ENCODE measurements at regions not wholly inside any gene's neighbourhood (a gene's known extent, or its start where the extent isn't known, plus 50 kb on each side); places are given as distances from the start of the nearest gene placed in this dataset.
A peak's percentile ranks its signal among the peaks of the same experiment; 100 is the strongest.

GRCh38 chr21:31403596-31404333 lies 59.7 kb upstream of the TIAM1 start:
- DNase-seq, result peak in 1 of 2 experiments; percentile 25
- TF ChIP-seq GATA1 (IDR thresholded peaks at IDR 0.05; ENCODE audit: low read depth, low read length) (no peak), POLR2A (IDR thresholded peaks at IDR 0.05; ENCODE audit: low read length) (no peak)

GRCh38 chr21:31399591-31399990 lies 55.5 kb upstream of the TIAM1 start:
- TF ChIP-seq GATA1 (IDR thresholded peaks at IDR 0.05; ENCODE audit: low read depth, low read length), result no peak
- TF ChIP-seq POLR2A (IDR thresholded peaks at IDR 0.05; ENCODE audit: low read length), result no peak
- DNase-seq, result no peak

- DNase-seq, result peak in 1 of 2 experiments; percentile 4
- TF ChIP-seq POLR2A (IDR thresholded peaks at IDR 0.05; ENCODE audit: low read length) (no peak), GATA1 (IDR thresholded peaks at IDR 0.05; ENCODE audit: low read depth, low read length) (no peak)
Measured at GRCh38 chr21:31398574-31398973, 54.5 kb upstream of the TIAM1 start.

GRCh38 chr21:31397939-31398338 lies 53.9 kb upstream of the TIAM1 start:
- DNase-seq, result no peak
- TF ChIP-seq POLR2A (IDR thresholded peaks at IDR 0.05; ENCODE audit: low read length) (no peak), GATA1 (IDR thresholded peaks at IDR 0.05; ENCODE audit: low read depth, low read length) (no peak)

GRCh38 chr21:31397515-31397926 lies 53.5 kb upstream of the TIAM1 start:
- no peak for TF ChIP-seq GATA1 (IDR thresholded peaks at IDR 0.05; ENCODE audit: low read depth, low read length)
- DNase-seq, result peak in 1 of 2 experiments; percentile 5

- no peak for TF ChIP-seq POLR2A (IDR thresholded peaks at IDR 0.05; ENCODE audit: low read length)
- TF ChIP-seq GATA1 (IDR thresholded peaks at IDR 0.05; ENCODE audit: low read depth, low read length), result no peak
Measured at GRCh38 chr21:31397030-31397429, 53.0 kb upstream of the TIAM1 start.

GRCh38 chr21:31396399-31396798 lies 52.3 kb upstream of the TIAM1 start:
- DNase-seq, result no peak
- TF ChIP-seq POLR2A (IDR thresholded peaks at IDR 0.05; ENCODE audit: low read length) (no peak), GATA1 (IDR thresholded peaks at IDR 0.05; ENCODE audit: low read depth, low read length) (no peak)

More at GRCh38 chr21:31397030-31397429, 53.0 kb upstream of the TIAM1 start:
- no peak for DNase-seq

- DNase-seq, result no peak
- TF ChIP-seq POLR2A (IDR thresholded peaks at IDR 0.05; ENCODE audit: low read length) (no peak), GATA1 (IDR thresholded peaks at IDR 0.05; ENCODE audit: low read depth, low read length) (no peak)
Measured at GRCh38 chr21:31395791-31396190, 51.7 kb upstream of the TIAM1 start.

- no peak for TF ChIP-seq GATA1 (IDR thresholded peaks at IDR 0.05; ENCODE audit: low read depth, low read length)
- TF ChIP-seq POLR2A (IDR thresholded peaks at IDR 0.05; ENCODE audit: low read length), result no peak
Measured at GRCh38 chr21:31395268-31395667, 51.2 kb upstream of the TIAM1 start.

GRCh38 chr21:31394309-31394708 lies 50.2 kb upstream of the TIAM1 start:
- TF ChIP-seq POLR2A (IDR thresholded peaks at IDR 0.05; ENCODE audit: low read length), result no peak
- TF ChIP-seq GATA1 (IDR thresholded peaks at IDR 0.05; ENCODE audit: low read depth, low read length), result no peak
- DNase-seq, result no peak

More at GRCh38 chr21:31395268-31395667, 51.2 kb upstream of the TIAM1 start:
- DNase-seq, result no peak

All from erythroblast (primary cell).